Astrocyte of the cerebellum (primary cell): ENCODE measurements at regions not wholly inside any gene's neighbourhood (a gene's known extent, or its start where the extent isn't known, plus 50 kb on each side); places are given as distances from the start of the nearest gene placed in this dataset.

Source experiments
- DNase-seq: peaks from one replicate; pipeline ENCODE4 v3.0.0-alpha.2; 2011; ENCODE audit warnings: low read depth
- H3K4me3 ChIP-seq: 2 replicates; pipeline ENCODE4 v1.5.1; 2011; ENCODE audit warnings: mild to moderate bottlenecking, low read depth, low read length, moderate library complexity
- in situ Hi-C: cut with HindIII; loops from 2 replicates; pipeline ENCODE4 v1.10.0; 2017; ENCODE audit warnings: low sequenced_read_pairs
- TF ChIP-seq, protein P1 (sequence below): IDR thresholded peaks from 2 replicates; pipeline ENCODE4 v1.5.1; 2012; ENCODE audit warnings: low read length, low read depth, moderate library complexity, mild to moderate bottlenecking; ENCODE audit errors: missing control alignments

DNA sequence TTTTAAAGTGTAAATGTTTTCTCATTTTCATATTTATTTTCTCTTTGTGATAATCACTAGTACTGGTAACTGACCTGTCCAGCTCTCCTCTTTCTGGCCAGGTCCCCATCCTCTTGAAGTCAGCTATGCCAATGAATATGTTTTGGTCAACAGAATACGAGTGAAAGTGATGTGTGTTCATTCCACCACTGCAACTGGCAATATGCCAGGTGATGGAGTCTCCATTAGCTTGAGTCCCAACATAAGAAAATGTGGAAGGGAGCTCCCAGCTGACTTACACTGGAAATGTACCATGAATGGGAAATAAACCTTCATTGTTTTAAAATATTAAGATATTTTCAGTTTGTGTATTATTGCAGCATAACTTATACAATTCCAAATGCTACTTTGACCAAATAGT is 75.8 kb downstream of the CCDC34 start:
- H3K4me3 ChIP-seq, result no peak overlapping the region
- no peak for DNase-seq
- TF ChIP-seq, protein P1, sequence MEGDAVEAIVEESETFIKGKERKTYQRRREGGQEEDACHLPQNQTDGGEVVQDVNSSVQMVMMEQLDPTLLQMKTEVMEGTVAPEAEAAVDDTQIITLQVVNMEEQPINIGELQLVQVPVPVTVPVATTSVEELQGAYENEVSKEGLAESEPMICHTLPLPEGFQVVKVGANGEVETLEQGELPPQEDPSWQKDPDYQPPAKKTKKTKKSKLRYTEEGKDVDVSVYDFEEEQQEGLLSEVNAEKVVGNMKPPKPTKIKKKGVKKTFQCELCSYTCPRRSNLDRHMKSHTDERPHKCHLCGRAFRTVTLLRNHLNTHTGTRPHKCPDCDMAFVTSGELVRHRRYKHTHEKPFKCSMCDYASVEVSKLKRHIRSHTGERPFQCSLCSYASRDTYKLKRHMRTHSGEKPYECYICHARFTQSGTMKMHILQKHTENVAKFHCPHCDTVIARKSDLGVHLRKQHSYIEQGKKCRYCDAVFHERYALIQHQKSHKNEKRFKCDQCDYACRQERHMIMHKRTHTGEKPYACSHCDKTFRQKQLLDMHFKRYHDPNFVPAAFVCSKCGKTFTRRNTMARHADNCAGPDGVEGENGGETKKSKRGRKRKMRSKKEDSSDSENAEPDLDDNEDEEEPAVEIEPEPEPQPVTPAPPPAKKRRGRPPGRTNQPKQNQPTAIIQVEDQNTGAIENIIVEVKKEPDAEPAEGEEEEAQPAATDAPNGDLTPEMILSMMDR, result no peak
- in situ Hi-C loops, result no loop called here

DNA sequence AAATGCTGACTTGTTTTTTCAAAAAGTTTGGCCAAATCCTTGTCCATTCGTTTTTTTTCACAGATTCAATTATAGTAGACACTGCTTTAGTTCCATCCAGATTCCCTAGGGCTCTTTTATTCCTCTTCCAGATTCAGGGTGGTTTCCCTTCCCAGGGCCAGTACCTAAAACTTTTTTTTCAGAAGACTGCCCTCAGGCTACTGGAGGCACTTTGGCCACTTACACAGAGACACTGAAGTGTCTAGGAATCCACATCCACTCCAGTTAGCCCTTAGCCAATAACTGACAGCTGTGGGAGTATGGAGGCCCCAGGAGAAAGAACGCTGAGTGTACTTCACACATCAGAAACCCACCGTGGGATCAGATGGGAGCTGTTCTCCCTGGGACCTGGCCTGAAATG is 77.3 kb downstream of the CCDC34 start:
- H3K4me3 ChIP-seq, result no peak overlapping the region
- TF ChIP-seq, protein P1, result no peak
- no peak for DNase-seq
- in situ Hi-C loops, result no loop called here

DNA sequence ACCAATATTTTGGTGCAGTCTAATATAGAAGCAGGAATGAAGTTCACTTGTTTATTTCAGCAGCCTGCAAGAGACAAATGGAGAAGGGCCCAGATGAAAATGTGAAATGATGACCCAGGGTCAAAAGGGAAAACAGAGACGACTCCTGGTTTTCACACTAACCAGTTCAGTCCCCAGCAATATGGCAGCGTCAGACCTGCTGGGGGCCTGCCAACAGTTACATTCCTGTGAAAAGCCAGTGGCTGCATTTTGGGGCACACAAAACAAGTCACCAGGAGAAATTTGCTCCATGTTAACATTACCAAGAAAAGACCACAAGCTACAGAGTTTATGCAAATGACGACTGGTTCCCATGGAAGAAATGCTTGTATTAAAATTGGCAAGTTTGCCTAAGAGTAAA is 80.2 kb downstream of the CCDC34 start:
- TF ChIP-seq, protein P1, result no peak
- in situ Hi-C loops, result no loop called here
- no peak overlapping the region for H3K4me3 ChIP-seq
- peak; percentile 65 for DNase-seq

DNA sequence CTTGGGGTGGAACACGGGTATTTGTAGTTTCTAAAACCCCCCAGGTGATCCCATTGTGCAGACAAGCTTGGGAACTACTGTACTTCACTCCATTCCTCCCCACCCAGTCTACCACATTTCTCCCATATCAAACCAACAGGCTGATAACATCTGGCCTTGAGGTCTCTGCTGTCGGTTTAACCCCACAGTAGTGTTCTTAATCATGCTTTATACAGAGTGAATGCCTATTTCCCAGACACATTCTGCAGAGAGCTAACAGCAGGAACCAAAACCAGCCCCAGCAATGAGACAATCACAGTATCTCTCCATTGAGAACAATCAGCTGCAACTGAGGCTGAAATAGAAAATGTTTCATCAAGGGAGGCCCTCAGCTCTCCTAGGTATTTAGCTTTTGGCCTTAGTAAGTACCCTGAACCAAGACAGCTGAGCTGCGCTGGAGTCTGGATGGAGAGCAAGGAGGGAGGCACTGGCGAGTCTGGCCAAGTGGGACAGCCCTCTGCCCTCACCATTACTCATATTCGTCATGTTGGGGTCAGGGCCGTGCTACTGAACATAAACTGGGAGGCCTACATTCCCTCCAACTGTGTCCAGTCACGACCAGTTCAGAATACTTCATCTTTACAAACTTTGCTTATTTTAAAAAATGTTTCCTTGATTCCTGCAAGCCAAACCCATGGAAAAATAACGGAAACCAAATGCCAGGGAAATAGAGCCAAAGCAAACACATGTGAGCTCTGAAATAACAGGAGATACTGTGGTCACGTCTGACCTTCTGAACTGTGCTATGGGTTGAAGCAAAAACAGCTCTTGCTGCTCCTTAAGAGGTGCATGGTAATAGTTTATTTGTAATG is 81.0 kb downstream of the CCDC34 start:
- TF ChIP-seq, protein P1, result no peak
- in situ Hi-C loops, result no loop called here
- peak; percentile 97 for DNase-seq

DNA sequence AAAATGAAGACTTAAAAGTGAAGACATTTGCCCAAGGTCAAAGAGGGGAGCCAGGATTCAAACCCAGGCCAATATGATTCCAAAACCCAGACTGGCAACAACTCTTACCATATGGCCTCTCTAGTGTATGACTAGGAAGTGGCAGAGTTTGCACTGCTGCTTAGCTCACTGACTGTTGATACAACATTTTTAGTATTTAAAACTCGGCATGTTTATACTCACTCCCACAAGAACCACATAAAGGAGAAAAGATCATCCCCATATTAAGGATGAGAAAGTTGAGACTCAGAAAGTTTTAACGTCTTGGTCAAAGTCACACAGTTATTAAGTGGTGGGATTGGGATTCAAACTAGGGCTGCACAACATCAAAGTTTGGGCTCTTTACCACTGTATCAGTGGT is 81.7 kb downstream of the CCDC34 start:
- in situ Hi-C loops, result no loop called here
- no peak for DNase-seq
- TF ChIP-seq, protein P1, result no peak
- no peak overlapping the region for H3K4me3 ChIP-seq

More for the DNA sequence above, 81.0 kb downstream of the CCDC34 start:
- no peak overlapping the region for H3K4me3 ChIP-seq

DNA sequence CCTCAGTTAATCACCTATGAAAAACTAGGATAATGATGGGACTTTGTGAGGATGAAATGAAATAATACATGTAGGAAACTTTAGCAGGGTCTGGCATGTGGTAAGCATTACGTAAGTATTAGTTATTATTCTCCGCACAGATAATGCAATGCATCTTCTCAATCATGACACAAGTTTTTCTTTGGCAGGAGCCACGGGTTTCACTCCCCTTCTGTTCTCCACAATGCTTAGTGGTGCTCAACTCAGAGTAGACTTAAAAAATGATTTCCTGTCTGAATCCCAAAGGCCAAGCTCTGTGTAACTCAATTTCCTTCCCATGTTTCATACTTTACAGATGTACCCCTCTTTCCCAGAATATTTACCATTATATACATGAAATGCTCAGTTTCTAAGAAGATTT is 82.9 kb downstream of the CCDC34 start:
- in situ Hi-C loops, result no loop called here
- DNase-seq, result no peak

More for the DNA sequence above, 82.9 kb downstream of the CCDC34 start:
- no peak overlapping the region for H3K4me3 ChIP-seq
- TF ChIP-seq, protein P1, result no peak
